ENCODE measurements at regions not wholly inside any gene's neighbourhood (a gene's known extent, or its start where the extent isn't known, plus 50 kb on each side); places are given as distances from the start of the nearest gene placed in this dataset.

DNA sequence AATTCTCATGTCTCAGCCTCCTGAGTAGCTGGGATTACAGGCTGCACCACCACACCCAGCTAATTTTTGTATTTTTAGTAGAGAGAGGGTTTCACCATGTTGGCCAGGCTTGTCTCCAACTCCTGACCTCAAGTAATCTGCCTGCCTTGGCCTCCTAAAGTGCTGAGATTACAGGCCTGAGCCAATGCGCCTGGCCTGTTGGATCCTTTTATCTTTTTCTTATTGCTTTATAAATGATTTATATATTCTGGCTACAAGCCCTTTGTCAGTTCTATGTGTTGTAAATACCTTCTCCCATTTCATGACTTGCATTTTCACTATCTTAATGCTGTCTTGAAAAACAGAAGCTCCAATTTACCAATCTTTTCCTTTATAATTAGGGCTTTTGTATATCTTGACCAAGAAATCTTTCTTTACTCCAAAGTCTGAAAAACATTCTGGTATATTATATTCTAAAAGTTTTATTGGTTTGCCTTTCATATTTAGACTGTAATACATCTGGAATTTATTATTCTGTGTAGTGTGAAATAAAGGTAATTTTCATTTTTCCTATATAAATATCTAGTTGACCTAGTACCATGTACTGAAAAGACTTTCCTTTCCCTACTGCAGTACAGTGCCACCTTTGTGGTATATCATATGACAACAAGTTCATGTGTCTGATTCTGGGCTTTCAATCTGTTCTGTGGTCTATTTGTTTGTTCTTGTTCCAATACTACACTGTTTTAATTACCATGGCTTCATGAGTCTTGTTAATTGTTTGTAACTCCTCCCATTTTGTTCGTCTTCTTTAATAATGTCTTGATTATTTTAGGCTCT lies 52.9 kb upstream of the RNU6-1 start:
- DNase-seq (ENCODE audit: low read depth in 4 of 4, low spot score in 3 of 4) = no peak

DNA sequence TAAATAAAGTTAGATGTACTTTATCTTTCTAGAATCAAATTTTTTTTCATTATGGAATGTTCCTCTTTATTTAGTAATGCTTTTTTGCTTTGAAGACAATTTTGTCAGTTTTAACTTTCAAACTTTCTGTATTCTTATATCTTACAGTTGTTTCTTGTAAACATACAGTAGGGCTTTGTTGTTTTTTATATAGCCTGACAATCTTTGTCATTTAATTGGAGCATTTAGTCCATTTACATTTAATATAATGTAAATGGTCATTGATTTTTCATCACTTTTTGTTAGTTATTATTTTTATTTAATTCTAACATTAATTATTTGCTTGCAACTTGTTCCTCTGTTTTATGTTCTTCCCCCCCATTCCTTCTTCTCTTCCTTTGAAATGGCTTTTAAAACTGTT lies 55.4 kb upstream of the RNU6-1 start:
- DNase-seq (ENCODE audit: low read depth in 4 of 4, low spot score in 3 of 4) = no peak

DNA sequence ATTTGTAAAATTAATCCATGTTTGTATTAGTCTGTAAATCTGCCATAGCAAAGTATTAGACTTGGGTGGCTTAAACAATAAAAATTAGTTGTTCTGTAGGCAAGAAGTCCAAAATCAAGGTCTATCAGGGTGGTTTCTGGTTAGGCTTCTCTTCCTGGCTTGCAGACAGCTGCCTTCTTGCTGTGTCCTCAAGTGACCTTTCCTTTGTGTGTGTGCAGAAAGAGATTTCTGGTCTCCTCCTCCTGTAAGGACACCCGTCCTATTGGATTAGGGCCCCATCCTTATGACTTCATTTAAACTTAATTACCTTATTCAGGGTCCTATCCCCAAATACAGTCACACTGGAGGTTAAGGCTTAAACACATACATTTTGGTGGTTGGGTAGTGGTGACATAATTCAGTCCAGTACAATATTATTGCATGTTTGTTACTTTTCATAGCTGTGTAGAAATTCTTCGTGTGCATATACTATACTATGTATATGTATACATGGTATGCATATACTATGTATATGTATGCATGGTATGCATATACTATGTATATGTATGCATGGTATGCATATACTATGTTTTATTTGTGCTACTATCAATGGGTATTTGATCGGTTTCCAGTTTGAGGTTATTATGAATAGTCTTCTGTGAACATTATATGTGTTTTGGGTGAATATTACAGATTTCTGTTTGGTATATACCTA lies 57.9 kb upstream of the RNU6-1 start:
- DNase-seq (ENCODE audit: low read depth in 4 of 4, low spot score in 3 of 4) = no peak

DNA sequence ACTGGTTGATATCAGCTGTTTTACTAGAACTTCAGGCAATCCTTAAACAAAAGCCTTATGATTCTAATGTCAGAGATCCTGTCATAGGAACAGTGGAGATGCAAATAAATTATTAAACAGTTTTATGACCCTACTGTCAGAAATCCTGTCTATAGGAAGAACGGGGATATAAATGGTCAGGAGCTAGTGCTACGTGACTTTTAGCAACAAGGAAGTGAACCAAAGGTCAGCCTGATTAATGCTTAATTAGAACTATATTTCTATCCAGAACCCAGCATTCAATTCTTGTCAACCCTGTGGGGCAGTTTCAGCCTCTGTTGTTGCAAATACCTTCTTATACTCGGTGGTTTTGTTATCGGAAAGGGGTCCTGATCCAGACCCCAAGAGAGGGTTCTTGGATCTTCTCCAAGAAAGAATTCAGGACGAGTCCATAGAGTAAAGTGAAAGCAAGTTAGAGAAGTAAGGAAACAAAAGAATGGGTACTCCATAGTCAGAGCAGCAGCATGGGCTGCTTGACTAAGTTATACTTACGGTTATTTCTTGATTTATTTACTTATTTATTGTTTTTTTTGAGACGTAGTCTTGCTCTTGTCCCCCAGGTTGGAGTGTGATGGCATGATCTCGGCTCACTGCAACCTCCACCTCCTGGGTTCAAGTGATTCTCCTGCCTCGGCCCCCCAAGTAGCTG lies 59.9 kb upstream of the RNU6-1 start:
- no peak for DNase-seq (ENCODE audit: low read depth in 4 of 4, low spot score in 3 of 4)

DNA sequence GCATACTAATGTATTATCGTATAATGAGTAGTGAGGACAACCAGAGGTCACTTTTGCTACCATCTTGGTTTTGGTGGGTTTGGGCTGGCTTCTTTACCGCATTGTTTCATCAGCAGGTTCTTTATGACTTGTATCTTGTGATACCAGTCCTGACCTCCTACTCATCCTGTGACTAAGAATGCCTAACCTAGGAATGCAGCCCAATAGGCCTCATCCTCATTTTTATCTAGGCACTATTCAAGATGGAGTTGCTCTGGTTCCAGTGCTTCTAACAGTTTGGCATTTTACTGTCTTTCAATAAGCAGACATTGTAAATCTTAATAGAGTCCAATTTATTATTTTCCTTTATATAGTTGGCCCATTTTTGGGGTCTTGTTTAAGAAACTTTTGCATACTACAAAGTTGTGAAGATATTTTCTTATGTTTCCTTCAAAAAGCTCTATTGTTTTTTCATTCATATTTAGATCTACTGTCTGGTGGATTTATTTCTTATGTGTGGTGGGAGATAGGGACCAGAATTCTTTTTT lies 60.8 kb upstream of the RNU6-1 start:
- no peak for DNase-seq (ENCODE audit: low read depth in 4 of 4, low spot score in 3 of 4)

DNA sequence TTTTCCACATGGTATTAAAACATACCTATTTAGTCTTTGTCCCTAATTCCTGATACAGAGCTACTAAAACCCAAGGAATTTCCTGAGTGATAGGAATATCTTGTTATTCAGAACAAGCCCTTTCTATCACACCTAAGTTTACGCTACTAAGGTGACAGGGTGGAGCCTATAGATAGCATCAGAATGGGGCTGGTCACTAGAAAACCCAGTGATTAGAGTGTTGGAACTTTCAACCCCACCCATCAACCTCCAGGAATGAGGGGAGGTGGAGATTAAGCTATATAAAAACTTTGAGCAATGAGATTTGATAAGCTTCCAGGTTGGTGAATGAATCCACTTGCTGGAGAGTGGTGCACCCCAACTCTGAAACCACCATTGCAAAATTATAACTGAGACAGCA lies 62.1 kb upstream of the RNU6-1 start:
- DNase-seq (ENCODE audit: low read depth in 4 of 4, low spot score in 3 of 4) = no peak

DNA sequence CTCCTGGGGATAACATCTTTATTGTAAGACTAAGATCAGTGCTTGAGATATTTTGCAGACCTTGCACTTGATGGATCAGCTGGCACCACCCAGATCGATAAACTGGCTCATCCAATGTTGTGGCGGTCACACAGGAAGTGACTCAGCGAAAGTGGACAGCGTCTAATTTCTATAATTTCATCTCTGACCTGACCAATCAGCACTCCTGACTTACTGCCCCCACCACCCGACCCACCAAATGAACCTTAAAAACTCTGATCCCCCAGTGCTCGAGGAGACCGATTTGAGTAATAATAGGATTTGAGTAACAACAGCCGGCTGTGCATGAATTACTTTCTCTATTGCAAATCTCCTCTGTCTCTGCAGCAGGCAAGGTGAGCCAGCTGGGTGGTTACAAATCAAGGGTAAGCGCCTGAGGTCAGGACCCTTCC lies 62.7 kb upstream of the RNU6-1 start:
- DNase-seq (ENCODE audit: low read depth in 4 of 4, low spot score in 3 of 4) = no peak

DNA sequence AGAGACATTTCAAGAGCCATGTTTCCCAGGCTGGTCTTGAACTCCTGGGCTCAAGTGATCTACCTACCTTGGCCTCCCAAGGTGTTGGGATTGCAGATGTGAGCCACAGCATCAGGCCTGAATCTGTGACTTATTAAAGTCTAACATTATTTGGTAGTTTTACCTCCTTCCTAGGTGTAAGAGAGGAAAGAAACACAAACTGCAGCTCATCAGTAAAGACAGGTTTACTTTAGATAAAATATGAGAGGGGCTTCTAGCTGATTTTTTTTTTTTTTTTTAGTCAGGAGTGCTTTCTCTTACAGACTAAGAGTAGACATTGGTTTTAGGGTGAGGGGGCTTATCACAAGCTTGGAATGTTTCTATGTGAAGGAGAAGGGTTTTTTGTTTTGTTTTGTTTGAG lies 63.9 kb upstream of the RNU6-1 start:
- no peak for DNase-seq (ENCODE audit: low read depth in 4 of 4, low spot score in 3 of 4)

DNA sequence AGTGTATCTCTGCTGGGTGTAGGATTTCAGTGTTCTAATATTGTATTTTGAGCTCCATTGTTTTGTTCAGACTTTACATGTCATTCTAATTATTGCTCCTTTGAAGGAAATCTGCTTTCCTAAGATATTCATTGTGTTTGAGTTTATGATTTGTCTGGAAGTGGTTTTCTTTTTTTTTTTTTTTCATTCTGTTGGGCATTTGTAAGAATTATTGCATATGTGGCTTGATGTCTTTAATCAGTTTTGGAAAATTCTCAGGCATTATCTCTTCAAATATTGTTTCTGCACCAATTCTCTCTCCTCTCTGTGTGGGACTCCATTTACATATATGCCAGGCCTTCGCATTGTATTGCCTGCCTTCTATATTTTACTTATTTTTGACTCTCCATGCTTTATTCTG lies 65.8 kb upstream of the RNU6-1 start:
- DNase-seq (ENCODE audit: low read depth in 4 of 4, low spot score in 3 of 4) = no peak

DNA sequence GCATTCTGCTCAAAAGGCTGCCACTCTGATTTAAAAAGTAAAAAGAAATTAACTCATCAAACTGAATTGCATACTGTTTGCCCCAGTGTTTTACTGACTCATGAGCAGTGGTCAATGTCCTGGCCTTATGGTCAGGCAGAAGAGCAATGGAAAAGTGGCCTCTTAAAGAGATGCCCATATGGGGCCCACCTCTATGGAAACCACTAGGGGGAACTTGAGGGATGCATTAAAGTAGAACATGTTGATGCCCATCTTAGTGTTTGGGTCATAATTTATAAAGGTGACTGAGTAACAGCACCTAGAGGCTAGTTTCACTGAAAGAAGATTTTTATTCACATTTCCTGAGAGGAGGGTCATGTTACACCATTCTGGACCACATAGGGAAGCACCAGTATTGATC lies 66.5 kb upstream of the RNU6-1 start:
- no peak for DNase-seq (ENCODE audit: low read depth in 4 of 4, low spot score in 3 of 4)

DNA sequence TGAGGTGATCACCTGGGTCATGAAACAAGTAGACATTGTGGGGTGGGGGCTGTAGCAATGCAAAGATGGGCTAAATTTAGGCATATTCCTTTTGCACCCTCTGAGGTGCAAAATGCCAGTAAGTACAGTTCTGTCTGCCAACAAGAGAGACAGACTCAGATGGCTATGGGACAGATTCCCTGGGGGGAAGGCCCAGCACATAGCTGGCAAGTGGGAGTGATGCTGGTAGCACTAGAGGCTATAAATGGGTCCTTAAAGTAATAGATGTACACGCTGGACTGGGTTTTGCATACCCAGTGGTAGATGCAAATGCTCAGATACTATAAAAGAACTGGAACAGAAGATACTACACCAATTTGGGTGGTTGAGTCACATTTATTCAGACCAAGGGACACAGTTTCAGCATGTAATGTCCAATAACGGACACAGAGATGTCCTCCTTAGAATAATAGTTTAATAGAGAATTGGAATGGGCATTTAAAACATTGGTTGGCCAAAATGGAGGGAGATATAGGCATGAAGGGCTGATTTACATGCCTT lies 67.4 kb upstream of the RNU6-1 start:
- DNase-seq (ENCODE audit: low read depth in 4 of 4, low spot score in 3 of 4) = no peak

DNA sequence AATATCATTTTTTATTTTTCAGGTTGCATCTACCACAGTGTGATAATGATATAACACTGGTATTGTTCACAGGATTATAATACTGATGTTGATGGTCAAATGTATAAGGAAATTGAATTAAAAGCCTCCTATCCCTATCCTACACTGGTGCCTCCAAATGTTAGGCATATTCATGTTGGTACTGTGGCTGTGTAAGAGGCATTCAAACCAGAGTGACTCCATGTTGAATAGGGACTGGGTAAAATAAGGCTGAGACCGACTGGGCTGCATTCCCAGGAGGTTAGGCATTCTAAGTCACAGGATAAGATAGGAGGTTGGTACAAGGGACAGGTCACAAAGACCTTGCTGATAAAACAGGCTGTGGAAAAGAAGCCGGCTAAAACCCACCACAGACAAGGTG lies 68.9 kb upstream of the RNU6-1 start:
- no peak for DNase-seq (ENCODE audit: low read depth in 4 of 4, low spot score in 3 of 4)

DNA sequence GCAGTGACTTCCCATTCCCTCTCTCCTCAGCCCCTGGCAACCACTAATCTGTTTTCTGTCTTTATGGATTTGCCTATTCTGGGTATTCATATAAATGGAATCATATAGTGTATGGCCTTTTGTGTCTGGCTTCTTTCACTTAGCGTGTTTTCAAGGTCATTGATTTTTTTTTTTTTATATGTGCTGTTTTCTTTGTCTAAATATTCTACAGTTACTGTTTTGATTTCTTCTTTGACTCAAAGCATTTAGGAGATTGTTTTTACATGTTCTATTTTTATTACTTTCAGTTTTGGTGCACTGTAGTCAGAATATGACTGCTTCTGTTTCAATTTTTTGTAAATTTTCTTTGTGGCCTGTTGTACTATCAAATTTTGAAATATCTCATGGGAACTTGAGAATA lies 71.9 kb upstream of the RNU6-1 start:
- DNase-seq (ENCODE audit: low read depth in 4 of 4, low spot score in 3 of 4) = no peak

DNA sequence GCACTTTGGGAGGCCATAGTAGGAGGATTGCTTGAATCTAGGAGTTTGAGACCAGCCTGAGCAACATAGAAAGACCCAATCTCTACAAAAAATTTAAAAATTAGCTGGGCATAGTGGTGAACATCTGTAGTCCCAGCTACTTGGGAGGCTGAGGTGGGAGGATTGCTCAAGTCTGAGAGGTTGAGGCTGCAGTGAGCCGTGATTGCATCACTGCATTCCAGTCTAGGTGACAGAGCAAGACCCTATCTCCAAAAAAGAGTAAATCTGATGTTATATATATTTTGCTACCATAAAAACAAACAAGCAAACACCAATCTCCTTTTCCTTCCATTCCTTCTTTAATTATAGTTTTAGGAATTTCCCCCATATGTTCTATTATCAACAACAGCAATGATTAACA lies 74.2 kb upstream of the RNU6-1 start:
- no peak for DNase-seq (ENCODE audit: low read depth in 4 of 4, low spot score in 3 of 4)

DNA sequence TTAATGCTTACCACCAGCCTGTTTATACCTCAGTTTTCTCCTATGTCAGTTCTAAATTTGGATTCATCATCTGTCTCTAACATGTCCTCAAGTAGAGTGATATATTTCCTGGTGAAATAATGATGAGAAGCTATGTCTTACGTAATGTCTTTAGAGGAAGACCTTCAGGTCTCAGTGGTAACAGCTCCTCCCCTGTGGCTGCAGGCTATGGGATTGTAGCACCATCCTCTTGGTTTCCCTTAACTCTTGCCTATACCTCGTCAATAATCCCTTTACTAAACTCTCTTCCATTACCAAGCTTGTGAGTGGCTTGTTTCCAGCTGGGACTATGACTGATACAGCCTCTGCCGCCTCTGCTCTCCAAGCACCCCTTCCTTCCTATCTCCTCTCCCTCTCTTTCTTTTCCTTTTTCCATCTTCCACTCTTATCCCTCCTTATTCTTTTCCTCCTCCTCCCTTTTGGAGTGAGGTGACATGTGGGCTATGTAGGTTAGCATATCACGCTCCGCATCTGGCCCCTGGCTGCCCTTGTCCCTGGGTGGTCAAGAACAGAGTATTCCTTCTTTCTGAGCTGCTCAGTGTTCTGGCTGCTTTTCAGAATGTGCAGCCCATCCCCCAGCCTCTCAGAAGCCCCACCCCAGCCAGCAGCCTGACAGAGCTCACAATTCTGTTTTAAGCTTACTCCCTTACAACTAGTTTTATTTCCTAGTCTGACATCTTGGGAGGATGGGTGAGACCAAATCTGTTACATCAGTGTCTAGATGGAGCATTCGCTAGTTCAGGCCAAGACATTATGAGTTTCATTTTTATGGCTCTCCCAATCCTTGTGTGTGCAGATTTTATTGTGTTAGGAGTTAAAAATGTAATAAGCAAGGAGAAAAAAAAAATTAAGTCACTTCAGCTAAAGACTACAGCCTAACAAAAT lies 75.0 kb upstream of the RNU6-1 start:
- peak; percentile 61 to 68 (median 64) for DNase-seq (ENCODE audit: low read depth in 4 of 4, low spot score in 3 of 4)

DNA sequence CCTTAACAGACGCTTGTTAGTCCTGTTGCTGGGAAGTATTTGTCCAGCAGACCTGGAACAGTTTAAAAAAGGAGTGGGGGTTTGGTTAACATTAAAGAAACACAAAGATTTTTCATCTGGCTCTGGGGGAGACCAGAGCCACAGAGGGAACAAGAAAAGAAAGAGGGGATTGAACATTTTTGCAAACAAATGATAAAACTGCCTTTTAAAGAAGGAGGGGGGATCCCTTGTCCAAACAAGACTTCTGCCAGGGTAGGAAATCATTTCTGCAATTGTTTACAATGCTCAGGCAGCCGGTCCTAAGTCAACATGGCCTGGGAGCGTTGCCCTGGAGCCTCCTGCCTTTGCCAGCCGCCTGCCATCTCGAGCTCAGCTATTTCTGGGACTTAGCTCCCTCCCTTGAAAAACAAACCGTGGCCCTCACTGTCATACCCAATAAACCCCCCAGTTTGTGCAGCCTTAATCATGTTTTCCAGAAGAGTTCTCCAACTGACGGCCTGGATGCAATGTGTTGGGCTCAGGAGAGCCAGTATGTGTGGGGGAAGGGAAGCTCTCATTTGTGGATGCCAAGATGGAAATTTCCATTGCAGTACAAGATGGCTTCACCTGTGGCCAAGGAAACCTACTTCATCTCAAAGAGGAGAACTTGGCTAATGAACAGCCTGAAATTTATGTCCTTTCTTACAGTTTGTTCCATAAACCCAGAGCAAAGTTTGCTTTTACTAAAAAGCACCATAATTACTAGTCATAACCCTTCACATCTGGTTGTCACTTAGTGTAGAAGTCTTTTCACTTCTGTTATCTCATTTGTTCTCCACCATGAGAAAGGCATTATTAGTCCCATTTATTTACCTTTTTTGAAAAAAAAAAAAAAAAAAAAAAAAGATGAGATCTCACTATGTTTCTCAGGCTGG lies 75.9 kb upstream of the RNU6-1 start:
- peak in 3 of 4 donors; percentile 57 to 75 (median 66) for DNase-seq (ENCODE audit: low read depth in 4 of 4, low spot score in 3 of 4)

DNA sequence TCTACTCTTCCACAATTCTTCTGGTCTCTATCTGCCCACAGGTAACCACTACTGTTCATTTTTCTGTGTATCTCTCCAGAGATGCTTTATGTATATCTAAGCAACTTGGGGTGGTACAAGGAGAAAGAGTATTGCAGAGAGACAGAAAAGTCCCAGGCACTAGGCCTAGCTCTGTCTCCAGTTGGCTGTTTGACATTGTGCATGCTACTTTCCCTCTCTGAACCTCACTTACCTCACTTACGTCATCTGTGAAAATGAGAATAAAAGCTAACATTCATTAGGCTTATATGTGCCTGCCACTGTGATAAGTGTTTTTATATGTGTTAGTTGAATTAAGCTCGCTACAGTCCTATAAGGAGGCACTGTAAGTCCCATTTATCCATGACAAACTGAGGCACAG lies 76.7 kb upstream of the RNU6-1 start:
- DNase-seq (ENCODE audit: low read depth in 4 of 4, low spot score in 3 of 4) = no peak

DNA sequence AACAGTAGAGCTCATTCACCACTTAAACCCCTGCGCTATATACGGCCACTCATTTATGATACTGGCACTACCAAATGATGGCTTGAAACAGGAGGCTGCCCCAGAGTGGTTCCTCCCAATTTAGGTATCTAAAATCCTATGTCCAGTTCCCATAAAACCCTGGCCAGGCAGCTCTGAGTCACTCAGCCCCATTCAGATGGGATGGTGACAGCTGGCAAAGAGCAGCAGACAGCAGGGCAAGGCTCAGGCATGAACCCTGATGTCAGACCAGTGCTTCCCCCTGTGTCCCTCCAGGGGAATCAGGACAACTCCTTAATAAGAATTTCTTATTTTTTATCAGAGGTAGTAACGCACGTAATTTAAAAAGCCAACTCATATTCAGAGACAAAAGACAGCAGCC lies 77.2 kb upstream of the RNU6-1 start:
- no peak for DNase-seq (ENCODE audit: low read depth in 4 of 4, low spot score in 3 of 4)

DNA sequence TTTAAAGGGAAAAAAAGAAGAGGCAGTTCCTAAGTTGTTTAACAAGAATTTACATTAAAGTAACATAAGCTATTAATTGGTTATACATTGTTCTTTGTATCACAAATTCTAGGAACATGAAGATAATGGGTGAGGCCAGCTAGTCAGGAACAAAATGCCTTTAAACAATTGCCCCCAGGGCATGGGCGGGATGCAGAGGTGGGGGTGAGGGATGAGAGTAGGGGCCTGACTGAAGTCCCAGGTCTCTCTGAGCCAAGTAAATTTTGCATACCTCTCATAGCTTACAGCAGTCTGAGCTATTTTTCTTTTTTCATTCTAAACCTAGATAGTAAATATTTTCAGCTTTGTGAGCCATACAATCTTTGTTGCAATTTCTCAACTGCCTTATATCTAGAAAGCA lies 77.8 kb upstream of the RNU6-1 start:
- no peak for DNase-seq (ENCODE audit: low read depth in 4 of 4, low spot score in 3 of 4)
